NCI-H748 (cell line): ENCODE measurements at regions not wholly inside any gene's neighbourhood (a gene's known extent, or its start where the extent isn't known, plus 50 kb on each side); places are given as distances from the start of the nearest gene placed in this dataset.
"Not testable (repeated sequence)": the region's sequence is repeated elsewhere in the genome, so short reads cannot be mapped to it uniquely, and the experiment has no call there.

Experiments used
- DNase-seq: peaks from one replicate; lab custom pipeline; 2025; ENCODE audit not compliant: unreplicated experiment; lab: John Stamatoyannopoulos, UW

DNA sequence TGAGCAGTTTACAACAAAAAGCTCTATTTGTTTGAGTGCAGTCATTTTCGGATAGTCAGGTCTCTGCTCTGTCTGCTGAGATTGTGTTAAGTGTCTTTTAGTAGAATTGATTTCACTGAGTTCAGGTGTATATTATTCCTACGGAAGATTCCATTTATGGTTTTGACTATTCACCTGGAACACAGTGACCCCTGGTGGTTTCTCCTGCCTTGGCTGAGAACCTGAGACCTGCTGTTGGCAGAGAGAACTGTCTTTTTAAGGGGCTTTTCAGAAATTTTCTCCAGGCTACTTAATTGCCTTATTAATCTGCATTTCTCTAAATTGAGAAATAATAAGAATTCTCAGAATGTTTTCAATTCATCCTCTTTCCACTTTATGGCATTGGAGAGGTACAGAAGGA is 508.0 kb downstream of the TBC1D32 start:
- peak; percentile 59 for DNase-seq

DNA sequence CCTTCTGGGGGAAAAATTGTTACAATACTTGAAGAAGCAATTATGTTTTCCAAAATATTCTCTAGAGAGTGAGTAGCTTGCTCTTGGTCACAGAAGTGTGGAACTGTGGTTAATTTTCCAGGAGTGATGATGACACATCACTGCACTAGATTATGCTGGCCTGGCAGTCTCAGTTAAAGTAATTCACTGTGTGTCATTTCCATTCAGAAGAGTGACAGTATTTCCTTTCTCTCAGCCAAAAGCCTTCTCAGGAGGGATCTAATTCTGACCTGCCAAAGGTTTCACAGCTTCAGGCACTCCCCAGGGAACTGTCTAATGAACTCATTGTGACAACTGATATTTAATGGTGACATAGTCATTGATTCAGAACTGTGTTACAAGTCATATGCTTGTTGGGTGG is 517.5 kb downstream of the TBC1D32 start:
- DNase-seq = no peak

DNA sequence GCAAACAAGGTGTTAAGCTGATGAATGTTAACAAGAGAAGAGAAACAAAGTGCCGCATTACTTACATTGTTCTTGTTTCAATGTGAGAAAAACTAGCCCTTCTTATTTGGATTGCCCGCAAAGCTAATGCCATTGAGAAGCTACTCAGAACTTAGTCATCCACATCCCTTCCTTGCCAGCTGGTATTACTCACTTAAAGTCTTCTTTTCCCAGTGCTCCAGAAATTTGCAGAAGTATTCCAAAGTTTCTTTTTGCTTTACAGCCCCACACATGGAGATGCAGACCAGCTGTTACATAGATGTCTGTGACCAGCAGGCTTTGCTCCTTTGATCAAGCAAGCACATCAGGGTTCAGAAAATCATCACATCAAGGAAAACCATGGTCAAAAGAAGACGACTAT is 529.0 kb downstream of the TBC1D32 start:
- no peak for DNase-seq

DNA sequence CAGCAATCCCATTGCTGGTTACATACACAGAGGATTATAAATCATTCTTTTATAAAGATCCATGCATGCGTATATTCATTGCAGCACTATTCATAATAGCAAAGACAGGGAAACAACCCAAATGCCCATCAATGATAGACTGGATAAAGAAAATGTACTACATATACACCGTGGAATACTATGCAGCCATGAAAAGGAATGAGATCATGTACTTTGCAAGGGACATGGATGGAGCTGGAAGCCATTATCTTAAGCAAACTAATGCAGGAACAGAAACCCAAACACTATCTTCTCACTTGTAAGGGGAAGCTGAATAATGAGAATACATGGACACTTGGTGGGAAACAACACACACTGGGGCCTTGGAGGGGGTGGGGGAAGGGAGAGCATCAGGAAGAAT is 529.7 kb downstream of the TBC1D32 start:
- no peak for DNase-seq

DNA sequence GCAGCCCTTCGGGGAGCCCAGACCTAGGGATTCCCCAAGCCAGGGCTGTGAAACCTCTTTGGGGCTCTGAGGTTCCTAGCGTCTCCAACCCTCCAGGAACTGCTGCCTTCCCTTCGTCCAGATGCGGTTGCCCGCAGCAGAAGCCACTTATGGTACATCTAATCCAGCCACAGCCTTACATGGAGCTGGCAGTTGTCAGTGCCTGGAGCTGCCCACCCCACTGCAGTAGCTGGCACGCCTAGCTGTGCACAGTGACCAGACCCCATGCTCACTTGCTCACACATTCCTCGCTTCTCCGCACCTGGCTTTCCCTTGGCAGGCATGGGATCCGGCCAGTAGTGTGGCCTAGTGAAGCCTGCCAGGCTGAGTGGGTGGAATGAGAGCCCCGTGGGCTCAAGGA is 547.6 kb downstream of the TBC1D32 start:
- no peak for DNase-seq

DNA sequence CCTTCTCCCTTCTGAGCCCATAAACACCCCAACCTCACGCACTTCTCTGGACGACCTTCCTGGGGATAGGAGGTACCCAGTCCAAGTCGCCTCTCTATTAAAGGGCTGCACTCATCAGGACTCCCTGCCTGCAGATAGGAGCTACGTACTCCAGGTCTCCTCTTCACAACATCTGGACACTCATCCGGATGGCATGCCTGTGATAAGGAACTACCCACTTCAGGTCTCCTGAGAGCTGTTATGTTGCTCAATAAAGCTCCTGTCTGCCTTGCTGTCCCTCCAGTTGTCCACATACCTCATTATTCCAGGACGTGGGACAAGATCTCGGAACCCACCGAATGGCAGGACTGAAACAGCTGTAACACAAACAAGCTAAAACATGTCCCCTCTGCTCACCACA is 548.0 kb downstream of the TBC1D32 start:
- no peak for DNase-seq

DNA sequence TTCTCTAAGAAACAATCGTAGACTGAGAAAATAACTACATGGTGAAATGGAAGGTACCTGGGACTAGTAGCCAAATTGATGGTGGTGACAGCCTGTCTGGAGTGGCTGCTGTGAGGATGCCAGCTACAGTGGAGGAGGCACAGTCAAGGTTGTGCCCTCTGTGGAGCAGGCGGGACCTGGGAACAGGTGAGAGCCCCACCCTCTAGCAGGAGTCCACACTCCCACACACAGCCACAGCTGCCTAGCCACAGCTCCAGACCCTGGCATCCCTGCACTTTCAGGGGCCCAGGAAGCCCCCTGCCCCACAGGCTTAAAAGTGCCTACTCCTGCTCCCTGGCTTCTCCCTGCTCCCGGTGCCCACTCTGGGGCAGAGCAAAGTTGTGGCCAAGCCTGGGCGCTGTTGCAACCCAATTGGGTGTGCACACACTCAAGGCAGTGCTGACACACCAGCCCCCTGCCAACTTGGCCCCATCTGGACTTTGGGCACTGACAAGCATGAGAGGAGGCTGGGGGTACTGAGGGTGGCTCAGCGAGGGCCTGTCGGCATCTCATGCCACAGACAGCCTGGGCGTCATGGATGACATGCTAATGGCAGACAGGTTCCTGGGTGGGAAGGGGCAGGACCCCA is 548.7 kb downstream of the TBC1D32 start:
- DNase-seq = no peak

DNA sequence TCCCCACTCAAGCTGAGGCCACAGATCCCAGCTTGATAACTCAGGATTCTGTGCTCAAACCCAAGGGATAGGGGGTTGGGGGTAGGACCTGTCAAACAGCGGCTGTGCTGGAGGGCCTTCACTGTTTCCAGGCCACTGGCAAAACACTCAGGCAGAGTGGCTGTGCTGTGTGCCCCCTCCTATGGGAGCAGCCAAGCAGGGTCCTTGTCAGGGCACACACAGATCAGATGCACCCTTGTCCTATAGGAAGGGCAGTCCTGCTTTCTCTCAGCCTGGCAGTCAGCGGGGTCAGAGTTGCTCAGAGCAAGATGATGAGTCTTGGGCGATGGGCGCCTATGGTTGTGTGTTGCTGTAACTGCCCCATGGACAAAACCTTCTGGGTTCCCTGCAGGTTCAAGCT is 554.8 kb downstream of the TBC1D32 start:
- no peak for DNase-seq

DNA sequence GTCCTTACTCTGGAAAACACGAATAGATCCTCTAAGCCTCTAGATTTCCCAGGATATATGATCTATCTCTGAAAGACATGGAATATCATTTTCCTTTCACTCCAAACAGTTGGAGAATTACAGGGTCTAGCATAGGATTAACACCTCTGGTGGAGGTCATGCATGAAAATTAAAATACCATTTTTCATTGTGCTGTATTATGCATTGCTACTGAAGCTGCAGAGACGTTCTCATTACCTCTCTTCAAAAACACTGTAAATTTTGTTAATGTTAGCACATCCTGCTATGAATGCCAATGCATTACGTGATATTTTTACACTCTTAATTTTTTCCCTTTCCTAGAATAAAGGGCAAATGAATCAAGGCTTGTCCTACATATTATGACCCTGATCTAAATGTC is 558.6 kb downstream of the TBC1D32 start:
- no peak for DNase-seq

DNA sequence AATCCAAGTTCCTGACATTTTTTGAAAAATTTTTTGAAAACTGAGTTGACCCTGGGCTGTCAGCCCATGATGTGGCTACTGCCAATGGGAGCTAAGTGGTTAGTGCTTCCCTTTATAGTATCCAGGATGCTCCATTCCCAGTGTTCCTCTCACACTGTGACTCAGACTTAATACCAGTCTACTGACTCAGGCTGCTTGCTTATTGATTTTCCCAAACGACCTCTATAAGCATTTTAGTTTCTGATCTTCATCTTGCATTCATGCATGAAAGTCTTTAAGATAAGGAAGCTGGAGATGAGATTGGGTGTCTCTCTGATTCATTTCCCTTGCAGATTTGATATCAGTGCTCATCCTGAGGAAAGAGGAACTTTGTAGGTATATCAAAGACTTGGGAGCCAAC is 560.0 kb downstream of the TBC1D32 start:
- DNase-seq = no peak

DNA sequence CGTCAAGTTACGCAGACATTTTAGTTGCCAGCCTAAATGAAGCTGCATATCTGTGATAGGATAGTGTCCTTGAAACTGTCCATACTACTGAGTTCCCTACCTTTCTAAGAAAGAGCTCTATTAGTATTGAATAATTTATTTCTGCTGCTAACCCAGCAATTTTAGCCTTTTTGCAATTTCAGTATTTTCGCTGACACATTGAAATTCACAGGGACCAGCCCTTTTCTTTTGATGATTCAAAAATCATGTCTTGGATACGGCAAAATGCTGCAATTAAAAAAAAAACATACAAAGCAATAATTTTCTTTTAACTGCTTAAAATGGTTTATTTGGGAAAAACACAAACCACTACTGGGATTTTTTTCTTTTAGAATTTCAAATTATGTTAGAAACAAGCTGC is 563.3 kb downstream of the TBC1D32 start:
- no peak for DNase-seq

DNA sequence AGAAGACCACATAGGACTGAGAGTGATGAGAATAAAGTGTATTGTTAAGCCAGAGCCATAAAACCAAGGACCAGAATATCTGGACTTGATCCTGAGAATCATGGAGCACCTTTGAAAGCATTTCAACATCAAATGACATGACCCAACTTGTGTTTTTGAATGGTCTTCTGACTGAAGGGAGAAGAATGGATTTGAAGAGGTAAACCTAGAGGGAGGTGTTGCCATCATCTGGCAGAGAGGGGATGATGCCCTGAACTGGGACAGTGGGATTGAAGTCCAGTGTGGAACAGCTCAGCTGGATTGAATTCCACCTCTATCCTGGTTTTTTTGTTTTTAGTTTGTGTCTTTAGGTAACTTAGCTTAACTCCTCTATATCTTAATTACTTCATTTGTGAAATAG is 570.0 kb downstream of the TBC1D32 start:
- DNase-seq = peak; percentile 58

DNA sequence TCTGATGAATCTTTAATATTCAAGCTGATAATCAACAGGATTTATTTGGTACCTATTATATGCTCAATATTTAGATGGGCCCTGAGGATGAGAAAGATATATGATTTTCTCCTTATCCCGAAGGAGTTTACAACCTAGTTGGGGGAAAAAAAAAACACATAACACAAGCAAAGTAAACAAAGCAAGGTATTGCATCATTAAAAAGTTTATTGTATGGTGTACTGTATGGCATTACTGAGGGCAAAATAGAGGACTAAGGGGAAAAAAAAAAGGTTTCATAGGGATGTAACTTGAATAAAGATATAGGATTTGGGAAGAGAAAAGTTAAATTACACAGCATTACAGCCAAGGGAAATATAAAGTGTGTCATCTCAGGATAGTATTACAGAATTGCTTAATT is 574.7 kb downstream of the TBC1D32 start:
- no peak for DNase-seq

DNA sequence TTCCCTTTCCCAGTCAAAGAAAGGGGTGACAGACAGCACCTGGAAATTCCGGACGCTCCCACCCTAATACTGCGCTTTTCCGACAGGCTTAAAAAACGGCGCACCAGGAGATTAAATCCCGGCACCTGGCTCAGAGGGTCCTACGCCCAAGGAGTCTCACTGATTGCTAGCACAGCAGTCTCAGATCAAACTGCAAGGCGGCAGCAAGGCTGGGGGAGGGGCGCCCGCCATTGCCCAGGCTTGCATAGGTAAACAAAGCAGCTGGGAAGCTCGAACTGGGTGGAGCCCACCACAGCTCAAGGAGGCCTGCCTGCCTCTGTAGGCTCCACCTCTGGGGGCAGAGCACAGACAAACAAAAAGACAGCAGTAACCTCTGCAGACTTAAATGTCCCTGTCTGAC is 585.7 kb downstream of the TBC1D32 start:
- DNase-seq = not testable (repeated sequence)

DNA sequence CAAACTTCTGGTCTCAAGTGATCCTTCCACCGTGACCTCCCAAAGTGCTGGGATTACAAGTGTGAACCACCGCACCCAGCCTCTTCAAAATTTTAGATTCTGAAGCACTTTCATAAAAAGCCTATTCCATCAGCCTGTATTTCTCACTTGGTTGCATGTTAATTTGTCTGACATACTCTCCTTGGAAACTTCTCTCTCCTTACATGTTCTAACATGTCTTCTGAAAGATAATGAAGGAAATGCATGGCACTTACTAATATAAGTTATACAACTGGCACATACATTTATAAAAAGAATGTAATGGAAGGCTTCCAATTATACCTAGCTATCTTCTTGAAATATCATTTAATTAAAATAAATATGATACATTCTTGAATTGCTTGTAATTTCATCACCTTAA is 597.5 kb downstream of the TBC1D32 start:
- no peak for DNase-seq

DNA sequence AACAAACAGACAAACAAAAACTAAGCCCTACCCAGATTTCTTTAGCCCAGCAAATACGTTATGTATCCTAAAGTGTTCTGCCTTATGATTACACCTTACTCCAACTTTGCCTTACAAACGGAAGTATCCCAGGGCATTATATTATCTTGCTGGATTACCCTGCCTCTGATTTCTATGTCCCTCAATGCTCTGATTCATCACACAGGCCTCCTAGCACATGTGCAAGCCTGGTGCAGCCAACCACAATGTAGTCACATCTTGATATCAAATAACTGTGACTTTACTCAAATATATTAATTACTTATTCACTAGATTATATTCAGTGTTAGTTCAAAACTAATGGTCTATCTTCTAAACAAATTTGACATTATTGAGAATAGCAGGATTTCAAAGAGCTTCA is 598.6 kb downstream of the TBC1D32 start:
- no peak for DNase-seq

DNA sequence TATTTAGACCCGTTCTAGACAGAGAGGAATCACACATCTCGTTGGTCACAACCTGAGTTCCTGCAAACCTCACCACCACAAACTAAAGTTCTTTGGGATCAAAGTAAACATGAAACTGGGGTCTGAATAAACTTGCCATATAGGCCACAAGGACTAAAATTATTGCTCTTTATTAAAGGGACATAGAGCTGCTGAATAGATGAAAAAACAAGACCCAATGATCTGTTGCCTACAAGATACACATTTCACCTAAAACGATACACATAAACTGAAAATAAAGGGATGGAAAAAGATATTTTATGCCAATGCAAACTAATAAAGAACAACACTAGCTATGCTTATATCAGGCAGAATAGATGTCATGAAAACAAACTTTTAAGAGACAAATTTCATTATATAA is 623.0 kb downstream of the TBC1D32 start:
- no peak for DNase-seq

DNA sequence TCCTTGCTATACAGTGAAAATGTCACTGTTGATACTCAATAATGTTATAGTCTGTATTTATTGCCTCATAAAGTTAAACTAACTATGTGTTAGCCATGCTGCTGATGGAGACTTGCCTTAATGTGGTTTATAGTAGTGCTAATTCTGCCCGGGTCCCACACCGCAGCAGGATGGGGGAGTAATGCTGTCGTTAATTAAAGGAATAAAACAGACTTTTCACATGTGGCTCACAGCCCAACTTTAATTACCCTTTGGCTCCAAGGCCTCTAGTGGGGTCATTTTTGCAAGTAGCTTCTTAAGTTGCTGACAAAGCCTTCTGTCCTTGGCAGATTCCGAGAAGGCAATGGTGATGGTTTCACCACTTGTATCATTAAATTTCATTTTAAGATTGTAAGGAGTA is 634.3 kb downstream of the TBC1D32 start:
- DNase-seq = no peak

DNA sequence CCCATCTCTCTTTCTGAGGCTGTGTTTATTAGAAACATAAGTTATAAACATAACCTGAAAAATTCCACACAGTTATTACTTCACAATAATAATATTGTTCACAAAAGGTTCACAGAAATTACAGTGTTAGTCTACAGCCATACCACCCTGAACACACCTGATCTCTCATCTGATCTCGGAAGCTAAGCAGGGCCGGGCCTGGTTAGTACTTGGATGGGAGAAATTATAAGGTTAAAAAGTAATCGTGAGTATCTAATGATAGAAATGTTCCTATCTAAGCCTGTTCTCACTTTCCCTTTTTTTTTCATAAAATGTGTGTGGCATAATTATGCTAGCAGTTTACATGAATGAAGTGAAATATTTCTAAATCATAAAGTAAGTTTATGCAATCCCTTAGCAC is 647.8 kb downstream of the TBC1D32 start:
- no peak for DNase-seq

DNA sequence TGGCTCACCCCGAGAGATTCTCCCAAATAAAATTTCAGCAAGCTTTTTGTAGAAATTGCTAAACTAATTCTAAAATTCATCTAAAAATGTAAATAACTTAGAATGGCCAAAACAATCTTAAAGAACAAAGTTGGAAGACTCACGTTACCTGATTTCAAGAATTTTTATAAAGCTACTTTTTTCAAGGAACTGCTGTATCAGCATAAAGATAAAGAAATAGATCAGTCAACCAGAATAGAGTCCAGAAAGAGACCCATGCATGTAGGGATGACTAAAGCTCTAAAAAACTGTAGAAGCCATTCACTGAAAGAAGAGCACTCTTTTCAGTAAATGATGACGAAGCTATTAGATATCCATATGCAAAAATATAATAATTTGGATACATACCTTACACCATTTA is 652.1 kb downstream of the TBC1D32 start:
- no peak for DNase-seq

DNA sequence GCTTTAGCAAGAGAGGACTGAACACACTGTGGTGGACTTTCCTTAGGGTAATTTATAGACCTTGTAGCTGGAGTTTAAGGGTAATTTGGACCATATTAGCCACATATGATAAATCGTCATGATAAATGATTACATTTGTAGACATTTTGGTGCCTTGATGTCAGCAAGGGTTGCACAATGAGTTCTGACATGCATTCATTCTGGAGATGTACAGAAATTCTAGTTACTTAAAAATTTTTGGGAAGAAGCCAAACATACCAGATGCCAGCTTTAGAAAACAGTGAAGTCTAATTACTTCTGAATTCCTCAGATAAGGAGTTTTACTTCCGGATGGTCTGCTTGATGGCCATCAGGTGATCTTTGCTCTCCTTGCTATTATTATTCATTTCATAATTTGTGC is 653.1 kb downstream of the TBC1D32 start:
- no peak for DNase-seq

DNA sequence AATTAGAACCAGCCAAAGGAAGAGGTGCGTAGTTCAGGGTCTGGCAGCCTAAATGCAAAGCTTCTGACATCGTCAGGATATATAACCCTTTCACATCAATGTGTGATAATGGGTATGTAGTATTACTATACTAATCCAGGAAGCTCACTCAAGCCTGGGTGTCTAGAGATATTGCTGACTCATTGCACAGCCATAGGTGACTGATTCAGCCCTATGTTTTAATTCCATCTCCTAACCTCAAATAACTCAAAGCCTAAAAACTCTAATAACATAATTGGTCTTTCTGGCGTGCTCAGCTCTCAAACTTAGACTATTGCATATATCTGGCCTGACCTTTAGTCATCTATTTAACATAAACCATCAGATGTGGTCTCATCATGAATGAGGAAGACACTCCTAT is 658.4 kb downstream of the TBC1D32 start:
- DNase-seq = no peak

DNA sequence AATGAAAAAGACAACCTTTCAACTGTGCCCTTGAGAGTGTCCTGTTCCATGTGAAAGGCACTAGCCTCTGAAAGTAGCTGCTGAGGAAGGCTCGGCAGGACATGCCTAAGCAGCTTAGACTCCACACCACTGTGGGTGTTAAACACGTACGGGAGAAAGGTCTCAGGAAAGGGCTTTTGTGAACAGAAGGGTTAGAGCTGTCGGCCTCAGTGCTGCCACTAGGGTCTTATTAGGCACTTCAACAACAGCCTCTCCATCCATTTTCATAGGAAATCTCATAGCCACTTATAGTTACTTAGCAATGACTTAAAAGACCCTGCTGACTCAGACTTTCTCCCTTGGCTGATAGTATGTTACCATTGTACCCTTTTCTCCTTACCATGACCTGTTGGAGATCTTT is 662.8 kb downstream of the TBC1D32 start:
- peak; percentile 13 for DNase-seq

DNA sequence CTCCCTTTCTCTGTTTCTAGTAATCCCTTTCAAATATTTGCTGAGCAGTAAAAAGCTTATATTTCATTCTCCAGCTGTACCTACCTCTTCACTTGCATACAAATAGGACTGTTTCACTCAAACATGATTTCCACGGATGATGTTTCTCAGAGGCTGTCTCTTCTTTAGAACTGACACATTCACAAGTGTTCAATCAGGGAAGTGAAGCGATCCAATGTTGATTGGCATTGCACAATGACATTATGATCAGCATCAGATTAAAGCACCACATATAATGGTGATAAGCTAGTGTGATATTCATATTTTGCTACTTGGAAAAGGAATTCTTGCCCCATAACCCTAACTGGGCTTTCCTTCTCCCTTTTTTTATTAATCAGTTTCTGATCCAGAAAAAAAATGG is 681.8 kb downstream of the TBC1D32 start:
- no peak for DNase-seq
